ENCODE measurements at regions not wholly inside any gene's neighbourhood (a gene's known extent, or its start where the extent isn't known, plus 50 kb on each side); places are given as distances from the start of the nearest gene placed in this dataset.

GRCh38 chr13:40043764-40044163 is 388.3 kb downstream of the COG6 start:
- TF ChIP-seq, protein P1, sequence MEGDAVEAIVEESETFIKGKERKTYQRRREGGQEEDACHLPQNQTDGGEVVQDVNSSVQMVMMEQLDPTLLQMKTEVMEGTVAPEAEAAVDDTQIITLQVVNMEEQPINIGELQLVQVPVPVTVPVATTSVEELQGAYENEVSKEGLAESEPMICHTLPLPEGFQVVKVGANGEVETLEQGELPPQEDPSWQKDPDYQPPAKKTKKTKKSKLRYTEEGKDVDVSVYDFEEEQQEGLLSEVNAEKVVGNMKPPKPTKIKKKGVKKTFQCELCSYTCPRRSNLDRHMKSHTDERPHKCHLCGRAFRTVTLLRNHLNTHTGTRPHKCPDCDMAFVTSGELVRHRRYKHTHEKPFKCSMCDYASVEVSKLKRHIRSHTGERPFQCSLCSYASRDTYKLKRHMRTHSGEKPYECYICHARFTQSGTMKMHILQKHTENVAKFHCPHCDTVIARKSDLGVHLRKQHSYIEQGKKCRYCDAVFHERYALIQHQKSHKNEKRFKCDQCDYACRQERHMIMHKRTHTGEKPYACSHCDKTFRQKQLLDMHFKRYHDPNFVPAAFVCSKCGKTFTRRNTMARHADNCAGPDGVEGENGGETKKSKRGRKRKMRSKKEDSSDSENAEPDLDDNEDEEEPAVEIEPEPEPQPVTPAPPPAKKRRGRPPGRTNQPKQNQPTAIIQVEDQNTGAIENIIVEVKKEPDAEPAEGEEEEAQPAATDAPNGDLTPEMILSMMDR (IDR thresholded peaks at IDR 0.05; ENCODE audit: poor library complexity) = no peak
- TF ChIP-seq EZH2 (IDR thresholded peaks at IDR 0.05; ENCODE audit: borderline replicate concordance) = no peak
